Stimulated activated CD8-positive, alpha-beta memory T cell treated with anti-CD3 and anti-CD28 coated beads, Interleukin-12 subunit alpha, Interleukin-12 subunit beta, amount 100 ng/mL, for 24 hours (primary cell): ENCODE measurements at regions not wholly inside any gene's neighbourhood (a gene's known extent, or its start where the extent isn't known, plus 50 kb on each side); places are given as distances from the start of the nearest gene placed in this dataset.

Experiments
- DNase-seq: peaks from one replicate; pipeline ENCODE4 v3.0.0-alpha.2; 2020; ENCODE audit errors: extremely low read depth

DNA sequence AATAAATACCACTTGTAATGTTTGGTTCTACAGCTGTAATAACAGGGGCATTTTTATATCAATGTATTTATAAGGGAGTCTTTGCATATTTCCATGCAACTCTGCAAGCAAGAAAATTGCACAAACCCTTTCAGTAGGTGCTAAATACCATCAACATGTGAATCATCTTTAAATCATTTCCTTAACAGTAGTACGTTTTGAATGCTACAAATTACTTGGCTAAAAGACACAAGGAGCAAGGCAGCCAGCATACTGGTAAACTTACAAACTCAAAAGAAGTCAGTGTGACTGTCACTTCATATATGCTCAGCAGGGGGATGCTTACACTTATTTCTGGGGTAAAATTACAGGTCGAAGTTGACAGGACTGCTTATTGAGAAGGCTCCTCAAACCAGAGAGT lies 402.4 kb downstream of the EFNB2 start:
- no peak for DNase-seq

DNA sequence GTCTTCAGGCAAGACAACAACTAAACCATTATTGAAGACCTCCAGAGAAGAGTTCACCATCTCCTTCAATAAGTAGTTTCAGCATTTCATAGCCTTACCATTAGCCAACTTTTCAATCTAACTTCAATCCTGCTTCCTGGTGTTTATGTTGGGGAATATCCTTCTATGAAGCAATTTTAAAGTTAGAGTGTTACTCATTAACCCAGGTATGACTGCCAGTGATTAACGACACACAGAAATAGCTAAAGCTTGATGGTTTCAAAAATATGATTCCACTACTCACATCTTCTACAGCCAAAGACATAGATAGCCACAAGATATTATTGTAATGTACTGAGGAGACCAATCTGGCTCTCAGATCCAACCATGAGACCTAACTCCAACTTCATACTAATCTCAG lies 403.2 kb downstream of the EFNB2 start:
- no peak for DNase-seq

GRCh38 chr13:106129993-106130392 lies 405.5 kb downstream of the EFNB2 start:
- DNase-seq = no peak

- no peak for DNase-seq
Observed at GRCh38 chr13:106129273-106129672, 406.2 kb downstream of the EFNB2 start.

DNA sequence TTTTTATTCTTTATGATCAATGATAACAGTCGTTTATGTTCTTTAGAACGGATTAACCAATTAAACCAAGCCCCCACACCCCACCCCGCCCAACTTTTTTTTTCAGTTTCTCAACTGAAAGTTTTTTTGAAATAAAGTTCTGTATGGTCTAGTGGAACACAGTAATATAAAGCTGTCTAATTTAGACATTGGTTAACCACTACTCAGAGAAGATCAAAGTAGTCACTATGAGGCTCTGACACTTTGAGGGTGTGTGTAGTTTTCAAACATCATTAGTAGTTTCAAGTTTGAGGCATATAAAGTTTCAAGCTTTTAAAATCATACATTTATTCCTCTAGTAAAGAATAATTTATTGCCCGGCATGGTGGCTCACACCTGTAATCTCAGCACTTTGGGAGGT lies 413.2 kb downstream of the EFNB2 start:
- no peak for DNase-seq

DNA sequence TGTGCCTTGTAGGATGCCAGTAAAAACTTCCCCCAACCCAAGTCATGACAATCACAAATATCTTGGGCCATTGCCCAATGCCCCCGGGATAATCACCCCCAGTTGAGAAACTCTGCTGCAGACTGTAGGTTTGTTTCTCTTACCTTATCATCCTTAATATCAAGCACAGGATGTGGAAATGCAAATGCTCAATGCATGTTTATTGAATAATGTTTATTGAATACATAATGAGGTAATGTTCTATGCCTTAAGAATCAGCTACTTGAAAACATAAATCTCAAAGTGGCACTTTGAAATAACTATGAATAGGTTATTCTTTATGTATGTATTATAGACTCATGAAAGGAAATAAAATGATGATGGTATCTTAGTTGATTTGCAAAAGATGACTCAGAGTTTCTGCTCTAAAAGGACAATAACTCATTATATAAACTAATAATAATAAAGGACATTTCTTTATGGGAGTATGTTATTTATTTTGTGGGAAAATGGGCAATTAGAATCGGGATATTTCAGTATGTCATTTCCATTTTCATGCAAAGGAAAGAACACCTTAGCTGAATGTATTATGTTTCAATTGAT lies 414.2 kb downstream of the EFNB2 start:
- no peak for DNase-seq

DNA sequence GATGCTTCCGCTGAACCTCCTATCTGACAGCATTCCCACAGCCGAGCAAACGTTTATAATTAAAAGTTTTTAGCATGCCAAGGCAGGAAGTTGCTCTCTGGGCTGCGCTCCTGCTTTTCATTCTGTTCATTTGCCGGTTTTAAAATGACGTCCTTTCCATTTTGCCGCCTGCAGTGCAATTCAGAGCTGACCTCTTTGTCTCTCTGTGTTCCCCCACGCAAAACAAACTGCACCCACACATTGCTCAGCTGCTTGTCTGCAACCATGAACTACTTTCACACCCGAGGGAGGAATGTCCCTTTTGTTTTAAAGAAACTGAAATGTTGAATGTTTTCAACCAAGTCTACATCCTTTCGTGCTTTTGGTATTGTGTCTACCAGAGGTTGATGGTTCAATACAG lies 416.5 kb downstream of the EFNB2 start:
- no peak for DNase-seq

- DNase-seq = no peak
Observed at GRCh38 chr13:106118050-106118449, 417.4 kb downstream of the EFNB2 start.

DNA sequence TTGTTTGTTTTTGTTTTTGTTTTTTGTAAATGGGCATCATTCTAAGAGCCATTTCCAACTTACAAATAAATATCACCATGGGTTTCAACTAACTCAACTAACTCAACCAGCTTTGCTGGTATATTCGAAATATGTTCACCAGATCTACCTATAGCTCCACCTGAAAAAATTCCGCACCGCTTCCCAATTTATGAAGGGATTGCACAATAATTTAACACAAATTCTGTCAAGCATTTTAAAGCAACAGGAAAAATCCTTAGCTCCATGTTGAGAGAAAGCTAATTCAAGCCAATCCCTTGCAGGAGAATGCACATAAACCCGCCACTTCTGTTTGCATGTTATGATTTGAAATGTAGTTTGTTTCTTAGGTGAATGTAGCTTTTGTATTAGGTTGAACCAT lies 417.8 kb downstream of the EFNB2 start:
- DNase-seq = no peak

DNA sequence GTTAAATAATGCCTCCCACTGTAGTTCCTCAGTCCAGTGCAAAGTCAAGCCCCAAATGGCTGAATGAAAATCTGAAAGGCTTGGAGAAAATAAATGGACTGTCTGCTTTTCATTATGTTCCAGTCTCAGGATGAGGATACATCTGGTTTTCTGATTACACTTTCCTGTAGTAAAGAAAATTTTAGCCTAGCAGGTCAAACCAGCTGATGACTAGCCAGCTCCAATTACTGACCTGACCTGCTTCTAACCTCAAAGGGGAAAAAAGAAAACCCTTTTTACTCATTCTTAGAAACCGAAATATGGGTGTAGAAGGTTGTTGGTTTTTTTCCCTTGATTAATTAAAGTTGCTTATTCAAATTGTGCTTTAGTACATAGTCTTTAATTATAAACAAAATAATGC lies 418.4 kb downstream of the EFNB2 start:
- DNase-seq = no peak

GRCh38 chr13:106115081-106115480 lies 420.4 kb downstream of the EFNB2 start:
- no peak for DNase-seq

GRCh38 chr13:106113796-106114195 lies 421.7 kb downstream of the EFNB2 start:
- no peak for DNase-seq

DNA sequence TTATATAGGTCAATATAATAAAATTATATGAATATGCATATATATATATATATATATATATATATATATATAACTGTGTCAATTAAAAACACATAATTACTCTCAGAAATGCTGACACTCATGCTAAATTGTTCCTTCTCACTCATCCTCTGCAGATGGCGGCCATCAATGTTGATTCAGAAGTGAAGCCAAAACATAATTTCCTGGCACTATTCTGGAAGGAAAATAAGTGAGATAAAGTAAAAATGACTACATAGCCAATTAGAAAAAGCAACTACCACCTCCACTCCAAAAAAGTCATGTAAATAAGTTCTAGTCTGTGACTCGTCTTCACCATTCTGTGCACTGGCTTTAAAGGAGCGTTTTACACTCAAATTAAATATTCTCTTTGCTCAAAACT lies 423.3 kb downstream of the EFNB2 start:
- DNase-seq = no peak

DNA sequence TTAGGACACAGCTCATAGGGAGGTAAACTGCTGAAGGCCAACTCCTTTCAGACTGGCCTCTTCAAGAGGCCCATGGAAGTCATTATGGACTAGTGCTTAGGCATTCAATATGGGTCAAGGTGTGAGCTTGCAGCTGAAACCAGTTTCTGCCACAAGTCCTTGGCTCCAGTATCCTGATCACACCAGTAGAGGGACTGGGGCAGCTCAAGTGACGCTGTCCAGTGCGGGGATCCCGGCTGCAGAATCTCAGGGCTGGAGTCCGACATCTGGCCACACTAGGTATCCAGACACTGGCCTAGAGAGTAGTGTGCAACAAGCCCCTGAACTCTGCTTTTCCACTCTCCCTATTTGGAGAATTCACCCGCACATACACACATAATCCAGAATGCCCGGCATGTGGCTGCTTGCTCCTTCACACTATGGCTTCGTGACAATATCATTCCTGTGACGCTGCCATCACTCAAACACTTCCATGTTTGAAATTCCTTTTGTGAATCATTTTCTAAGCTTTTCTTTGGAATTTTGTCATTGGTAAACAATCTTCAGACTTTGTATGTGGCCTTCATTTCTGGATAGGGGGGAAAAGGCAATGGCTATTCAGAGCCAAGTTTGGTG lies 425.1 kb downstream of the EFNB2 start:
- DNase-seq = no peak

- DNase-seq = no peak
Observed at GRCh38 chr13:106109391-106109791, 426.1 kb downstream of the EFNB2 start.

GRCh38 chr13:106108346-106108745 lies 427.1 kb downstream of the EFNB2 start:
- DNase-seq = no peak

DNA sequence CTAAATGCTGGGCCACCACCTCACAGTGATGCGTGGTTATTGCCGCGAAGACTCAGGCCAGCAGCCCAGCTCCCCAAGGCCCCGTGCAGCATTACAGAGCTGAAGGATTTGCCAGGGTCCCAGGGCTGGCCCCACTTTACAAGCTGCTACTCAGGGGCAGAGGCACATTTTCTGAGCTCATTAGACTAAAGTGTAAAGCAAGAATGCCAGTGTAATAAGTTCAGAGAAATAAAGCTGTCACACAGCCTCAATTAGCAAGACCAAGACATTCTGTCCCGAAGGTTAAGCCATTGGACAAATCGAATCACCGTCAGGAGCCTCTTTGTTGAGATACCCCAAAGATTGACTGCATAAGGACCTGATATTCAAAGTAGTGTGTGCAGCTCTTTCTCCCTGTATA lies 428.4 kb downstream of the EFNB2 start:
- no peak for DNase-seq

DNA sequence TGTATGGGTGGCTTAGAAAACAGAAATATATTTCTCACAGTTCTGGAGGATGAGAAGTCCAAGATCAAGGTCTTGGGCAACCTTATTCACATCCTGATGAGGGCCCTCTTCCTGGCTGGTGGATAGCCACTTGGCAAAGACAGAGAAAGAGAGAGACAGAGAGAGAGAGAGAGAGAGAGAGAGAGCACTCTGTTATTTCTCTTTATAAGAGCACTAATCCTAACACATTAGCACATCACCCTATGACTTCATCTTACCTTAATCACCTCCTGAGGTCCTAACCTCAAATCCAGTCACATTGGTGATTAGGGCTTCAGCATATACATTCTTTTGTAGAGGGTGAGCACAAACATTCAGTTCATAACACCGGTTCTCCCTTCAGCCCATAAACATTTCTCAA lies 430.3 kb downstream of the EFNB2 start:
- DNase-seq = no peak

GRCh38 chr13:106104281-106104901 lies 431.1 kb downstream of the EFNB2 start:
- DNase-seq = no peak

DNA sequence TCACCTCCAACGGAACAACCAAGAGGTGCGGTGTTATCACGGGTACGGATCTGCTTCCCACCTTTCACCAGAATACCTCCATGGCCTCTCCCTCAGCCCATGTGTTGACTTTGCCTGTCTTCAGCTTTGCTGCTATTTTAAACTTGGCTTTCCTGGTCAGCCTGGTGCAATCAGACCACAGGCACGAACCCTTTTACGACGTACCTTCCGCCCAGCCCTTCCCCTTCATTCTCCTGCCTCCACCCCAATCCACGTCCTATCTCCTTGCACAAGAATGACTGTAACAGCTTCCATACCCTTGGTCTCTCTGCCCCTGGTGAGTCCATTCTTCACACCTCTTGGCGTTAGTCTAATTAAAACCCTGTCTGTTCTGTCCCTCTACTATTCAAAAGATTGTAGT lies 431.7 kb downstream of the EFNB2 start:
- no peak for DNase-seq

GRCh38 chr13:106102786-106103185 lies 432.7 kb downstream of the EFNB2 start:
- no peak for DNase-seq

DNA sequence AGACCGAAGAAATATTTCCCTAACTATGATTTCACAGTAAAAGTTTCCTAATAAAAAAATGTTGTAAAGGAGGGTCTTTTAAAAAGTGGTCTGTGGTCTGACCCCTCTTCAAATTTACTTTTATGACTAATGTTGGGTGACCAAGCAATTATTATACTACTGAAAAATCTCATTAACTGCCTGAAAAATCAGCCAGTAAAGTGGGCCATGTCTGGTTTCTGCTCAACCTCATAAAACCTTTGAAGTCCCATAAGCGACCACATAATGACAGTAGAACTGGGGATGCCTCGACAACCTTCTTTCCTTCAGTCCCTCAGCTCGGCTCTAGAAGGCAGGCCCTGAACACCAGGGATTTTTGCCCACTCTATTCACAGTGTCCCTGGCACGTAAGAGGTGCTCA lies 434.3 kb downstream of the EFNB2 start:
- no peak for DNase-seq

- no peak for DNase-seq
Observed at GRCh38 chr13:106100171-106100919, 435.1 kb downstream of the EFNB2 start.
